ENCODE measurements at regions not wholly inside any gene's neighbourhood (a gene's known extent, or its start where the extent isn't known, plus 50 kb on each side); places are given as distances from the start of the nearest gene placed in this dataset.

GRCh38 chr6:67248077-67248476 is 1387.0 kb upstream of the ADGRB3 start:
- intact Hi-C loops (cut with micrococcal nuclease), result no loop called here
- Histone ChIP-seq H3K4me2 (ENCODE audit: insufficient read depth, low read length) (no peak overlapping the region), H3K4me1 (ENCODE audit: control insufficient read depth, extremely low read depth, insufficient read depth, low read length) (no peaks in the 10 kb centered on the region), H3K9me3 (replicated peaks; ENCODE audit: control insufficient read depth, insufficient read depth, low read length) (no peaks in the 10 kb centered on the region), H3K27ac (ENCODE audit: insufficient read depth, low read depth, low read length) (no peak overlapping the region), H3K27me3 (ENCODE audit: control insufficient read depth in 2 of 2, insufficient read depth in 2 of 2, low read length in 2 of 2) (no peaks in the 10 kb centered on the region), H3K36me3 (ENCODE audit: control insufficient read depth in 2 of 2, extremely low read depth in 1 of 2, insufficient read depth in 2 of 2, low read length in 2 of 2) (no peaks in the 10 kb centered on the region), H3K4me3 (replicated peaks in 1 of 3; ENCODE audit: insufficient read depth in 1 of 3, low read depth in 1 of 3, low read length in 3 of 3) (no peak overlapping the region), H3K9me1 (replicated peaks; ENCODE audit: control insufficient read depth, extremely low read depth, insufficient read depth, low read length) (no peaks in the 10 kb centered on the region), H2AFZ (ENCODE audit: low read depth, low read length) (no peak overlapping the region), H3K79me2 (ENCODE audit: control insufficient read depth, insufficient read depth, low read length) (no peaks in the 10 kb centered on the region), H3K9ac (replicated peaks; ENCODE audit: extremely low read depth, insufficient read depth, low read length) (no peak overlapping the region), H4K20me1 (replicated peaks; ENCODE audit: control insufficient read depth, extremely low read depth, insufficient read depth, low read length) (no peaks in the 10 kb centered on the region)
- TF ChIP-seq MYC (IDR thresholded peaks at IDR 0.05; ENCODE audit: low read depth, low read length) (no peak), FOS (IDR thresholded peaks at IDR 0.05; ENCODE audit: borderline replicate concordance, insufficient read depth, low read length) (no peak), POLR2A (IDR thresholded peaks at IDR 0.05; ENCODE audit: low read depth, low read length) (no peak), CTCF (IDR thresholded peaks at IDR 0.05; ENCODE audit: extremely low read depth in 1 of 2, insufficient read depth in 1 of 2, low read depth in 1 of 2, low read length in 2 of 2) (no peak), GATA2 (IDR thresholded peaks at IDR 0.05; ENCODE audit: insufficient read depth, insufficient read length, low read depth, low read length) (no peak), POLR2AphosphoS5 (IDR thresholded peaks at IDR 0.05; ENCODE audit: insufficient read depth, low read depth, low read length) (no peak), EZH2 (IDR thresholded peaks at IDR 0.05; ENCODE audit: borderline replicate concordance, low read depth, low read length, severe bottlenecking) (no peak), JUN (IDR thresholded peaks at IDR 0.05; ENCODE audit: borderline replicate concordance, insufficient read depth, insufficient read length, low read depth) (no peak)
- ChIA-PET POLR2A (no interaction called here), CTCF (interaction anchor here (1.3 kb wide), 1 partner anchor 12 kb away, joined by 3 read pairs; no protein-coding TSS in a partner anchor)
- no peak for DNase-seq (ENCODE audit: low read depth, low spot score)
- FAIRE-seq, result no peak
- no TSS peak for BruUV-seq (replicated peaks)
- dilution Hi-C loops (cut with MboI; ENCODE audit: extremely low pct_ligation_motif_present, low sequenced_read_pairs), result no loop called here

Measured in endothelial cell of umbilical vein (primary cell).